Thyroid gland (tissue), 4 donors: ENCODE measurements at regions not wholly inside any gene's neighbourhood (a gene's known extent, or its start where the extent isn't known, plus 50 kb on each side); places are given as distances from the start of the nearest gene placed in this dataset.
A peak's percentile ranks its signal among the peaks of the same experiment; 100 is the strongest.

Experiments
- POLR2A ChIP-seq, 2 donors: fragments of 450-650 bp; IDR thresholded peaks; one replicate each; pipeline ENCODE4 v1.6.1; 2017; ENCODE audit warnings: antibody characterized with exemption in 2 of 2, mild to moderate bottlenecking in 2 of 2, moderate library complexity in 1 of 2
- TF ChIP-seq, protein P1 (sequence below), 6 experiments: fragments of 200-600 bp in 3 of 6; fragments of 450-650 bp in 3 of 6; sonication (generic) in 3 of 6; IDR thresholded peaks; one replicate each; pipeline ENCODE4 v1.5.1; 2016 to 2019; ENCODE audit warnings: antibody characterized with exemption in 6 of 6, mild to moderate bottlenecking in 2 of 6, inconsistent platforms in 1 of 6, moderate library complexity in 1 of 6

DNA sequence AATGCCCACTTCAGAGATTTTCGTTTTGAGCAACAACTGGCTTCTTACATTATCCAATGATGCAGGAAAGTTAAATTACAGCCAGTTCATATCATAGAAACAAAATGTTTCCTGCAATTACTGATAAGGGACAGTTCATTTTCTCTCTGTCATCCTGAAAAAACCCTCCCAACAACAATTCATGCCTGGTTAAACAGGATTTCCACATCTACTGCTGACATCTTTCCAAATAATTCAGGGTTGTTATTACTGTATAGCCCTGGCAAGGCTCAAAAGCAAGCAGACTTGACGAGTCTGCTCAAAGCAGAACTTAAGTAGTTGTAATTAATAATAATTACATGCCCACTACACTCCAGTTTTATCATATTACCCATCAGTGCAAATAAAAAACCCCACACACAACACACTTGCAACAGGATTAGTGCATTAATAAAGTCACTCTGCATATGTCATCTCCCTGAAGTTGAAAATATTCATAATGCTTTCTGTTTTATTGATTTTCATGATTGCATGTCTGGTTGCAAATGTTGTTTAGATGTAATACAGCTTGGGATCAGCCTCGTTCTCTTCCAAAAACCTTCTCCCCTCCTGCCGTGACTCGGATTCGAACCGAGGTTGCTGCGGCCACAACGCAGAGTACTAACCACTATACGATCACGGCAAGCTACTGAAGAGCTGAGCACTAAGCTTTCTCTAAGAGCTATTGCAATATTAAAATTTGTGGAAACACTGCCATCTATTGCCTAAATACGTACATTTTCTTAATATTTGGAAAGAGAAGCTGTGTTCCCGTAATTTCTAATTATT is 119.6 kb upstream of the NFIB start:
- TF ChIP-seq, protein P1, sequence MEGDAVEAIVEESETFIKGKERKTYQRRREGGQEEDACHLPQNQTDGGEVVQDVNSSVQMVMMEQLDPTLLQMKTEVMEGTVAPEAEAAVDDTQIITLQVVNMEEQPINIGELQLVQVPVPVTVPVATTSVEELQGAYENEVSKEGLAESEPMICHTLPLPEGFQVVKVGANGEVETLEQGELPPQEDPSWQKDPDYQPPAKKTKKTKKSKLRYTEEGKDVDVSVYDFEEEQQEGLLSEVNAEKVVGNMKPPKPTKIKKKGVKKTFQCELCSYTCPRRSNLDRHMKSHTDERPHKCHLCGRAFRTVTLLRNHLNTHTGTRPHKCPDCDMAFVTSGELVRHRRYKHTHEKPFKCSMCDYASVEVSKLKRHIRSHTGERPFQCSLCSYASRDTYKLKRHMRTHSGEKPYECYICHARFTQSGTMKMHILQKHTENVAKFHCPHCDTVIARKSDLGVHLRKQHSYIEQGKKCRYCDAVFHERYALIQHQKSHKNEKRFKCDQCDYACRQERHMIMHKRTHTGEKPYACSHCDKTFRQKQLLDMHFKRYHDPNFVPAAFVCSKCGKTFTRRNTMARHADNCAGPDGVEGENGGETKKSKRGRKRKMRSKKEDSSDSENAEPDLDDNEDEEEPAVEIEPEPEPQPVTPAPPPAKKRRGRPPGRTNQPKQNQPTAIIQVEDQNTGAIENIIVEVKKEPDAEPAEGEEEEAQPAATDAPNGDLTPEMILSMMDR (IDR thresholded peaks at IDR 0.05): peak in 3 of 6 experiments; percentile 30 to 43 (median 30)
- TF ChIP-seq POLR2A (IDR thresholded peaks at IDR 0.05): no peak
